IMR-90 (cell line): ENCODE measurements at regions not wholly inside any gene's neighbourhood (a gene's known extent, or its start where the extent isn't known, plus 50 kb on each side); places are given as distances from the start of the nearest gene placed in this dataset.

Experiments used
- ATAC-seq: fragments of 200-7000 bp; cut with Tn5 transposase; 2 replicates; pipeline ENCODE4 v1.9.1; 2020; ENCODE audit warnings: low read depth, mild to moderate bottlenecking, moderate library complexity
- BruUV-seq: library from RNA; stranded (reverse); fragments of 400-500 nt; replicated peaks from 2 replicates; lab custom pipeline; 2021; lab: Mats Ljungman, UMichigan
- CTCF ChIA-PET: fragments of 300-600 bp; formaldehyde crosslinking; extraction: SDS; loops from one replicate; lab custom pipeline; 2021; ENCODE audit warnings: antibody characterized with exemption; lab: Yijun Ruan, JAX
- POLR2A ChIA-PET: fragments of 300-600 bp; sonication (Branson Sonifier 250); formaldehyde crosslinking; loops from one replicate; lab custom pipeline; 2022; ENCODE audit warnings: antibody characterized with exemption; ENCODE audit not compliant: unreplicated experiment; lab: Charles Lee
- DNase-seq: peaks from one replicate; pipeline ENCODE4 v3.0.0; 2013
- H2AFZ ChIP-seq: replicated peaks from 2 replicates; pipeline ENCODE3; 2013; ENCODE audit warnings: low read length, mild to moderate bottlenecking; ENCODE audit not compliant: poor library complexity
- H2AK5ac ChIP-seq: 2 replicates; pipeline ENCODE4 v1.6.1; 2013; ENCODE audit warnings: low read depth, low read length, inconsistent platforms
- H2AK9ac ChIP-seq: replicated peaks from 2 replicates; pipeline ENCODE3; 2013; ENCODE audit warnings: mild to moderate bottlenecking, low read depth, low read length, moderate library complexity; ENCODE audit not compliant: poor library complexity
- H2BK120ac ChIP-seq: 2 replicates; pipeline ENCODE4 v1.6.1; 2013; ENCODE audit warnings: low read depth, low read length, inconsistent platforms
- H2BK15ac ChIP-seq: 3 replicates; pipeline ENCODE4 v1.6.1; 2013; ENCODE audit warnings: low read depth, low read length, inconsistent platforms
- H2BK20ac ChIP-seq: 2 replicates; pipeline ENCODE4 v1.6.1; 2013; ENCODE audit warnings: low read depth, mild to moderate bottlenecking, inconsistent platforms, low read length, moderate library complexity
- H2BK5ac ChIP-seq: 2 replicates; pipeline ENCODE4 v1.6.1; 2013; ENCODE audit warnings: mild to moderate bottlenecking, low read depth, low read length, inconsistent platforms; ENCODE audit not compliant: poor library complexity, severe bottlenecking
- H3K14ac ChIP-seq: replicated peaks from 2 replicates; pipeline ENCODE4 v1.6.1; 2013; ENCODE audit warnings: low read depth, low read length, inconsistent platforms
- H3K18ac ChIP-seq: 2 replicates; pipeline ENCODE4 v1.6.1; 2013; ENCODE audit warnings: low read depth, low read length, control low read depth
- H3K23ac ChIP-seq: 2 replicates; pipeline ENCODE4 v1.6.1; 2013; ENCODE audit warnings: low read depth, low read length, inconsistent platforms
- H3K27ac ChIP-seq: 2 replicates; pipeline ENCODE4 v1.5.1; 2013; ENCODE audit warnings: mild to moderate bottlenecking, control low read depth, low read length; ENCODE audit not compliant: insufficient read depth
- H3K27me3 ChIP-seq: 2 replicates; pipeline ENCODE4 v1.6.1; 2013; ENCODE audit warnings: low read length; ENCODE audit not compliant: control insufficient read depth, insufficient read depth
- H3K36me3 ChIP-seq: 2 replicates; pipeline ENCODE4 v1.6.1; 2013; ENCODE audit warnings: low read length, mixed read lengths; ENCODE audit not compliant: control insufficient read depth, insufficient read depth
- H3K4ac ChIP-seq: 2 replicates; pipeline ENCODE4 v1.6.1; 2013; ENCODE audit warnings: low read depth, low read length, inconsistent platforms
- H3K4me1 ChIP-seq: 2 replicates; pipeline ENCODE4 v1.6.1; 2013; ENCODE audit warnings: low read length, mixed read lengths; ENCODE audit not compliant: control insufficient read depth, insufficient read depth
- H3K4me2 ChIP-seq: 2 replicates; pipeline ENCODE4 v1.6.1; 2013; ENCODE audit warnings: low read depth, mild to moderate bottlenecking, control low read depth, low read length, moderate library complexity
- H3K4me3 ChIP-seq: 2 replicates; pipeline ENCODE4 v1.5.1; 2013; ENCODE audit warnings: low read depth, mild to moderate bottlenecking, control low read depth, low read length, moderate library complexity; ENCODE audit not compliant: insufficient read depth
- H3K56ac ChIP-seq: 2 replicates; pipeline ENCODE4 v1.6.1; 2013; ENCODE audit warnings: low read length, inconsistent platforms; ENCODE audit not compliant: insufficient read depth; ENCODE audit errors: extremely low read depth
- H3K79me1 ChIP-seq, 2 experiments: 2 replicates each; pipeline ENCODE4 v1.6.1; 2013; ENCODE audit warnings: low read length in 2 of 2, inconsistent platforms in 1 of 2, low read depth in 1 of 2
- H3K9ac ChIP-seq: 2 replicates; pipeline ENCODE4 v1.6.1; 2013; ENCODE audit warnings: low read depth, low read length, control low read depth
- H3K9me1 ChIP-seq: 2 replicates; pipeline ENCODE4 v1.6.1; 2013; ENCODE audit warnings: low read length, inconsistent platforms; ENCODE audit not compliant: insufficient read depth
- H3K9me3 ChIP-seq: 2 replicates; pipeline ENCODE4 v1.6.1; 2013; ENCODE audit warnings: low read length; ENCODE audit not compliant: control insufficient read depth, insufficient read depth
- H4K20me1 ChIP-seq: 2 replicates; pipeline ENCODE4 v1.6.1; 2013; ENCODE audit warnings: low read length, inconsistent platforms; ENCODE audit not compliant: insufficient read depth
- H4K5ac ChIP-seq: 2 replicates; pipeline ENCODE4 v1.6.1; 2013; ENCODE audit warnings: mild to moderate bottlenecking, low read depth, low read length, control low read depth
- H4K8ac ChIP-seq, 2 experiments: 2 replicates each; pipeline ENCODE4 v1.6.1; 2013; ENCODE audit warnings: low read depth in 2 of 2, low read length in 2 of 2, control low read depth in 1 of 2, inconsistent platforms in 1 of 2
- H4K91ac ChIP-seq: 2 replicates; pipeline ENCODE4 v1.6.1; 2013; ENCODE audit warnings: low read depth, low read length, inconsistent platforms; ENCODE audit not compliant: insufficient read depth
- BHLHE40 ChIP-seq: fragments of 150-350 bp; IDR thresholded peaks from 2 replicates; pipeline ENCODE4 v1.6.1; 2016; ENCODE audit warnings: mild to moderate bottlenecking, low read depth, low read length
- CEBPB ChIP-seq: IDR thresholded peaks from 2 replicates; pipeline ENCODE4 v1.6.1; 2012; ENCODE audit warnings: low read depth, low read length, improper control_type of control experiment
- MAFK ChIP-seq: IDR thresholded peaks from 2 replicates; pipeline ENCODE4 v1.6.1; 2012; ENCODE audit warnings: low read depth, low read length, improper control_type of control experiment
- MAZ ChIP-seq: IDR thresholded peaks from 2 replicates; pipeline ENCODE4 v1.6.1; 2012; ENCODE audit warnings: low read depth, mild to moderate bottlenecking, low read length, improper control_type of control experiment, moderate library complexity, borderline replicate concordance
- MXI1 ChIP-seq: IDR thresholded peaks from 2 replicates; pipeline ENCODE4 v1.6.1; 2012; ENCODE audit warnings: low read depth, mild to moderate bottlenecking, low read length, moderate library complexity, borderline replicate concordance
- NFE2L2 ChIP-seq: fragments of 150-350 bp; IDR thresholded peaks from 2 replicates; pipeline ENCODE4 v1.6.1; 2016; ENCODE audit warnings: low read depth, mild to moderate bottlenecking, low read length
- RFX5 ChIP-seq: IDR thresholded peaks from 2 replicates; pipeline ENCODE4 v1.8.0; 2012; ENCODE audit warnings: low read depth, mild to moderate bottlenecking, low read length, moderate library complexity
- SMC3 ChIP-seq: fragments of 150-350 bp; IDR thresholded peaks from 2 replicates; pipeline ENCODE4 v1.6.1; 2016; ENCODE audit warnings: low read depth, mild to moderate bottlenecking, antibody characterized with exemption, low read length, moderate library complexity
- WGBS, 2 experiments: methylation state at CpG; one replicate each; pipeline versions ENCODE4 v1.1.5 to v1.1.7; 2013; ENCODE audit warnings: missing lambda C conversion rate in 2 of 2; ENCODE audit not compliant: insufficient read length in 1 of 2; ENCODE audit errors: extremely low coverage in 2 of 2; 5-methylcytosine and 5-hydroxymethylcytosine counted together
- dilution Hi-C: fragments of 300-500 bp; cut with HindIII; formaldehyde crosslinking; loops from one replicate; pipeline ENCODE4 v1.14.3; 2018; ENCODE audit warnings: low sequenced_read_pairs; ENCODE audit not compliant: unreplicated experiment
- in situ Hi-C: fragments of 300-500 bp; cut with MboI; formaldehyde crosslinking; loops from 3 replicates; pipeline ENCODE4 v1.14.3; 2019; ENCODE audit warnings: low sequenced_read_pairs, inconsistent platforms, mixed read lengths
- intact Hi-C: fragments of 100-400 bp; cut with micrococcal nuclease; formaldehyde crosslinking; loops from 2 replicates; pipeline ENCODE4 v1.10.0; 2022
- TF ChIP-seq, protein P1 (sequence below): conservative IDR thresholded peaks from 2 replicates; pipeline ENCODE4 v1.5.1; 2012; ENCODE audit warnings: mild to moderate bottlenecking, low read depth, low read length, improper control_type of control experiment

DNA sequence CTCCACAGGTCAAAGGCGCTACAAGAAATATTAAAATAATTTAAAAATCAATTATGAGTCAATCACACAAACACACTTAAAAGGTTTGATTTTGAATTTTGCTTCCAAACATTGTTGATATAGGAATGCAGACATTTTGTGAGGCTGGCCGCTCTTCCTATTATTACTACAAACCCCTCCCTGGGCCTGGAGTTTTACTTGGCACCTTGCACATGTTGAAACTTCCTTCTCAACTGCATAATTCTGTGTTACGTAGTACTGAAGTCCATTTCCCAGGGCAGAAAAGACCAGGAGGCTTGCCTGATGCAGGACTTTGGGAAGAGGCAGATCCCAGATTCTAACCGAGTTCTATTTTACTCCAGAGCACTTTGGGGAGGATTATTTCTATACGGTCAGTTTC is 71.5 kb downstream of the CYTL1 start:
- no peak overlapping the region for H2BK5ac ChIP-seq
- BruUV-seq = no TSS peak
- H3K36me3 ChIP-seq = no peaks in the 10 kb centered on the region
- no peak overlapping the region for H2AFZ ChIP-seq
- in situ Hi-C loops (no loop called here), dilution Hi-C loops (no loop called here), intact Hi-C loops (no loop called here)
- H2BK20ac ChIP-seq = no peak overlapping the region
- ATAC-seq (no peak), DNase-seq (no peak)
- H3K79me1 ChIP-seq = no peaks in the 10 kb centered on the region
- H3K18ac ChIP-seq = no peak overlapping the region
- H3K4me1 ChIP-seq = no peaks in the 10 kb centered on the region
- H3K9ac ChIP-seq = no peak overlapping the region
- no peak overlapping the region for H3K4me2 ChIP-seq
- H3K4ac ChIP-seq = no peak overlapping the region
- H3K14ac ChIP-seq = no peak overlapping the region
- TF ChIP-seq MXI1 (no peak), CEBPB (no peak), SMC3 (no peak), BHLHE40 (no peak), NFE2L2 (no peak), RFX5 (no peak), MAFK (no peak), MAZ (no peak)
- TF ChIP-seq, protein P1, sequence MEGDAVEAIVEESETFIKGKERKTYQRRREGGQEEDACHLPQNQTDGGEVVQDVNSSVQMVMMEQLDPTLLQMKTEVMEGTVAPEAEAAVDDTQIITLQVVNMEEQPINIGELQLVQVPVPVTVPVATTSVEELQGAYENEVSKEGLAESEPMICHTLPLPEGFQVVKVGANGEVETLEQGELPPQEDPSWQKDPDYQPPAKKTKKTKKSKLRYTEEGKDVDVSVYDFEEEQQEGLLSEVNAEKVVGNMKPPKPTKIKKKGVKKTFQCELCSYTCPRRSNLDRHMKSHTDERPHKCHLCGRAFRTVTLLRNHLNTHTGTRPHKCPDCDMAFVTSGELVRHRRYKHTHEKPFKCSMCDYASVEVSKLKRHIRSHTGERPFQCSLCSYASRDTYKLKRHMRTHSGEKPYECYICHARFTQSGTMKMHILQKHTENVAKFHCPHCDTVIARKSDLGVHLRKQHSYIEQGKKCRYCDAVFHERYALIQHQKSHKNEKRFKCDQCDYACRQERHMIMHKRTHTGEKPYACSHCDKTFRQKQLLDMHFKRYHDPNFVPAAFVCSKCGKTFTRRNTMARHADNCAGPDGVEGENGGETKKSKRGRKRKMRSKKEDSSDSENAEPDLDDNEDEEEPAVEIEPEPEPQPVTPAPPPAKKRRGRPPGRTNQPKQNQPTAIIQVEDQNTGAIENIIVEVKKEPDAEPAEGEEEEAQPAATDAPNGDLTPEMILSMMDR = no peak
- no peak overlapping the region for H4K8ac ChIP-seq
- no peak overlapping the region for H2AK9ac ChIP-seq
- H3K9me1 ChIP-seq = no peaks in the 10 kb centered on the region
- no peak overlapping the region for H2BK15ac ChIP-seq
- H4K5ac ChIP-seq = no peak overlapping the region
- CTCF ChIA-PET = no interaction called here
- H4K20me1 ChIP-seq = no peaks in the 10 kb centered on the region
- H3K9me3 ChIP-seq = no peaks in the 10 kb centered on the region
- no CpG with 5 or more reads among the region's 5 CpGs for WGBS, 2 experiments
- peaks cover 19% of the 10 kb centered on the region for H3K27me3 ChIP-seq
- H3K27ac ChIP-seq = no peak overlapping the region
- H2BK120ac ChIP-seq = no peak overlapping the region
- no peak overlapping the region for H3K23ac ChIP-seq
- no peak overlapping the region for H3K4me3 ChIP-seq
- no peak overlapping the region for H3K56ac ChIP-seq
- H4K91ac ChIP-seq = no peak overlapping the region
- POLR2A ChIA-PET = no interaction called here
- H2AK5ac ChIP-seq = no peak overlapping the region
